ENCODE measurements at regions not wholly inside any gene's neighbourhood (a gene's known extent, or its start where the extent isn't known, plus 50 kb on each side); places are given as distances from the start of the nearest gene placed in this dataset.
"Not testable (repeated sequence)": the region's sequence is repeated elsewhere in the genome, so short reads cannot be mapped to it uniquely, and the experiment has no call there.

GRCh38 chr7:150087478-150087877 is 213.7 kb downstream of the ATP6V0E2 start:
- H3K18ac ChIP-seq (ENCODE audit: extremely low read depth, low read length); H4K91ac ChIP-seq (replicated peaks; ENCODE audit: insufficient read length, low read length); H4K20me1 ChIP-seq (replicated peaks in 1 of 2; ENCODE audit: control insufficient read depth in 1 of 2, insufficient read depth in 2 of 2, low read length in 2 of 2); H2BK20ac ChIP-seq (ENCODE audit: low read length); H3K23ac ChIP-seq (ENCODE audit: insufficient read length); H3K9me3 ChIP-seq (ENCODE audit: insufficient read depth in 2 of 2, low read depth in 1 of 2, low read length in 1 of 2); H2BK15ac ChIP-seq (ENCODE audit: low read length); H3K4ac ChIP-seq (replicated peaks; ENCODE audit: insufficient read length, low read depth, low read length); POLR2A ChIA-PET (ENCODE audit: partially characterized antibody); H3K4me2 ChIP-seq (ENCODE audit: insufficient read depth in 1 of 2, low read depth in 2 of 2, low read length in 2 of 2); H3K4me3 ChIP-seq (ENCODE audit: extremely low read depth in 1 of 4, insufficient read depth in 2 of 4, low read depth in 3 of 4, low read length in 4 of 4); H3K14ac ChIP-seq (ENCODE audit: insufficient read length); H3K36me3 ChIP-seq (ENCODE audit: control insufficient read depth in 2 of 4, insufficient read depth in 4 of 4, low read length in 3 of 4); H3K4me1 ChIP-seq (replicated peaks in 1 of 4; ENCODE audit: control insufficient read depth in 3 of 4, insufficient read depth in 4 of 4, low read length in 3 of 4); H4K5ac ChIP-seq (ENCODE audit: insufficient read length, low read depth, low read length); H3K79me1 ChIP-seq (ENCODE audit: low read depth, low read length); H2BK120ac ChIP-seq (replicated peaks; ENCODE audit: low read depth, low read length); H2AK5ac ChIP-seq (ENCODE audit: low read depth, low read length); H2BK5ac ChIP-seq (ENCODE audit: low read depth, low read length); H3K56ac ChIP-seq (replicated peaks; ENCODE audit: insufficient read length, low read depth, low read length); H3K9ac ChIP-seq (replicated peaks in 1 of 4; ENCODE audit: extremely low read depth in 1 of 4, low read depth in 3 of 4, low read length in 3 of 4); H3K79me2 ChIP-seq (ENCODE audit: control insufficient read depth in 1 of 2, insufficient read depth in 2 of 2, low read length in 2 of 2); H3K27me3 ChIP-seq (replicated peaks in 1 of 4; ENCODE audit: control insufficient read depth in 3 of 4, extremely low read depth in 1 of 4, insufficient read depth in 3 of 4, low read length in 3 of 4); FAIRE-seq; H3K27ac ChIP-seq (ENCODE audit: low read depth, low read length); H2BK12ac ChIP-seq (ENCODE audit: low read depth, low read length); H3K23me2 ChIP-seq (ENCODE audit: low read depth, low read length); CTCF ChIA-PET (ENCODE audit: partially characterized antibody); DNase-seq (ENCODE audit: low read depth in 1 of 2, low spot score in 2 of 2); H4K8ac ChIP-seq (ENCODE audit: extremely low read depth, insufficient read depth, low read length); H2AFZ ChIP-seq (ENCODE audit: low read length): not testable (repeated sequence)
- 94% methylated on average over 4 of the region's 4 CpGs; no CpG with 5 or more reads in 1 of the 2 experiments for WGBS, 2 experiments (ENCODE audit: extremely low coverage in 1 of 2, insufficient coverage in 1 of 2, insufficient read length in 1 of 2, insufficient replicate concordance in 2 of 2, low coverage in 1 of 2, low lambda C conversion rate in 2 of 2, missing lambda C conversion rate in 1 of 2)
